Keratinocyte (primary cell): ENCODE measurements at regions not wholly inside any gene's neighbourhood (a gene's known extent, or its start where the extent isn't known, plus 50 kb on each side); places are given as distances from the start of the nearest gene placed in this dataset.
"Not testable (repeated sequence)": the region's sequence is repeated elsewhere in the genome, so short reads cannot be mapped to it uniquely, and the experiment has no call there.

Experiments
- DNase-seq: peaks from one replicate; pipeline ENCODE4 v3.0.0-alpha.2; 2011; ENCODE audit warnings: low read depth, missing footprints, low spot score
- FAIRE-seq: peaks from 2 replicates; lab custom pipeline; 2011; peaks lifted over from hg19 to GRCh38; lab: Jason Lieb, UNC
- H2AFZ ChIP-seq: 2 replicates; pipeline ENCODE4 v1.6.0; 2012; ENCODE audit warnings: low read length, control low read depth, inconsistent platforms; ENCODE audit not compliant: control insufficient read depth
- H3K27ac ChIP-seq: 2 replicates; pipeline ENCODE4 v1.5.1; 2011; ENCODE audit warnings: low read length; ENCODE audit not compliant: control insufficient read depth, insufficient read depth
- H3K27me3 ChIP-seq: 3 replicates; pipeline ENCODE4 v1.6.0; 2011; ENCODE audit warnings: low read length; ENCODE audit not compliant: control insufficient read depth, insufficient read depth; ENCODE audit errors: extremely low read depth
- H3K36me3 ChIP-seq, 2 experiments: 2 replicates in 1 of 2; 3 replicates in 1 of 2; pipeline ENCODE4 v1.5.1; 2011; ENCODE audit warnings: low read length in 2 of 2, mild to moderate bottlenecking in 1 of 2; ENCODE audit not compliant: control insufficient read depth in 2 of 2, insufficient read depth in 2 of 2; ENCODE audit errors: extremely low read depth in 1 of 2
- H3K4me1 ChIP-seq: 3 replicates; pipeline ENCODE4 v1.5.1; 2011; ENCODE audit warnings: low read length; ENCODE audit not compliant: control insufficient read depth, insufficient read depth; ENCODE audit errors: extremely low read depth
- H3K4me2 ChIP-seq: 3 replicates; pipeline ENCODE4 v1.6.0; 2011; ENCODE audit warnings: low read depth, low read length; ENCODE audit not compliant: control insufficient read depth, insufficient read depth; ENCODE audit errors: extremely low read depth
- H3K4me3 ChIP-seq, 3 experiments: fragments of 200-600 bp in 1 of 3; sonication (generic) in 1 of 3; 2 replicates in 2 of 3; 3 replicates in 1 of 3; pipeline ENCODE4 v1.5.1; 2011 to 2016; ENCODE audit warnings: low read length in 3 of 3, mild to moderate bottlenecking in 3 of 3, control low read depth in 2 of 3, inconsistent platforms in 1 of 3, low read depth in 1 of 3, mixed read lengths in 1 of 3, mixed run types in 1 of 3, moderate library complexity in 1 of 3; ENCODE audit not compliant: control insufficient read depth in 2 of 3, insufficient read depth in 2 of 3; ENCODE audit errors: extremely low read depth in 1 of 3
- H3K79me2 ChIP-seq: 2 replicates; pipeline ENCODE4 v1.6.0; 2012; ENCODE audit warnings: low read length; ENCODE audit not compliant: control insufficient read depth, insufficient read depth
- H3K9ac ChIP-seq: 3 replicates; pipeline ENCODE4 v1.6.0; 2011; ENCODE audit warnings: low read length; ENCODE audit not compliant: control insufficient read depth, insufficient read depth; ENCODE audit errors: extremely low read depth
- H3K9me1 ChIP-seq: 3 replicates; pipeline ENCODE4 v1.6.0; 2011; ENCODE audit warnings: low read length; ENCODE audit not compliant: control insufficient read depth, insufficient read depth; ENCODE audit errors: extremely low read depth
- H3K9me3 ChIP-seq: 2 replicates; pipeline ENCODE4 v1.5.1; 2012; ENCODE audit warnings: low read depth, low read length; ENCODE audit not compliant: control insufficient read depth
- H4K20me1 ChIP-seq: 3 replicates; pipeline ENCODE4 v1.6.0; 2011; ENCODE audit warnings: low read length; ENCODE audit not compliant: control insufficient read depth, insufficient read depth; ENCODE audit errors: extremely low read depth
- CTCF ChIP-seq, 3 experiments: IDR thresholded peaks in 1 of 3; conservative IDR thresholded peaks in 1 of 3; optimal IDR thresholded peaks in 1 of 3; 2 replicates in 2 of 3; 3 replicates in 1 of 3; pipeline versions ENCODE3 to v1.5.1; 2011; ENCODE audit warnings: low read length in 3 of 3, mild to moderate bottlenecking in 3 of 3, moderate library complexity in 2 of 3, control low read depth in 1 of 3, inconsistent platforms in 1 of 3; ENCODE audit not compliant: insufficient read depth in 2 of 3; ENCODE audit errors: extremely low read depth in 1 of 3
- EZH2 ChIP-seq: IDR thresholded peaks from one replicate; pipeline ENCODE4 v1.6.1; 2012; ENCODE audit warnings: inconsistent platforms, mild to moderate bottlenecking, low read length, moderate library complexity
- dilution Hi-C: fragments of 300-500 bp; cut with MboI; formaldehyde crosslinking; loops from one replicate; pipeline ENCODE4 v1.7.0; 2020; ENCODE audit warnings: low sequenced_read_pairs; ENCODE audit not compliant: extremely low pct_ligation_motif_present

GRCh38 chr14:83977583-83977982 lies 1552.4 kb upstream of the FLRT2 start:
- no peak for TF ChIP-seq EZH2
- Histone ChIP-seq H3K9me1 (no peaks in the 10 kb centered on the region), H3K79me2 (no peaks in the 10 kb centered on the region), H2AFZ (no peak overlapping the region), H3K36me3 (no peaks in the 10 kb centered on the region), H3K4me3 (no peak overlapping the region), H4K20me1 (no peaks in the 10 kb centered on the region), H3K4me1 (no peaks in the 10 kb centered on the region), H3K27ac (no peak overlapping the region), H3K4me2 (no peak overlapping the region), H3K9me3 (no peaks in the 10 kb centered on the region), H3K27me3 (no peaks in the 10 kb centered on the region), H3K9ac (no peak overlapping the region)
- DNase-seq (no peak), FAIRE-seq (no peak)
- dilution Hi-C loops: no loop called here

- FAIRE-seq, H3K4me1 ChIP-seq, H3K9me1 ChIP-seq, H3K4me2 ChIP-seq, H3K36me3 ChIP-seq, H3K27ac ChIP-seq, DNase-seq, H3K9me3 ChIP-seq, H4K20me1 ChIP-seq, H3K4me3 ChIP-seq, H2AFZ ChIP-seq, dilution Hi-C loops, H3K9ac ChIP-seq, H3K27me3 ChIP-seq, H3K79me2 ChIP-seq: not testable (repeated sequence)
Measured at GRCh38 chr14:83981676-83982258, 1548.2 kb upstream of the FLRT2 start.

- Histone ChIP-seq H3K27ac (no peak overlapping the region), H4K20me1 (no peaks in the 10 kb centered on the region), H2AFZ (no peak overlapping the region), H3K4me1 (no peaks in the 10 kb centered on the region), H3K4me2 (no peak overlapping the region), H3K79me2 (no peaks in the 10 kb centered on the region), H3K9me1 (no peaks in the 10 kb centered on the region), H3K27me3 (no peaks in the 10 kb centered on the region), H3K9ac (no peak overlapping the region), H3K9me3 (no peaks in the 10 kb centered on the region), H3K36me3 (no peaks in the 10 kb centered on the region), H3K4me3 (no peak overlapping the region)
- TF ChIP-seq EZH2: no peak
- TF ChIP-seq CTCF (optimal IDR thresholded peaks at IDR 0.05 in 1 of 3, IDR thresholded peaks at IDR 0.05 in 1 of 3, conservative IDR thresholded peaks at IDR 0.05 in 1 of 3; ENCODE audit: extremely low read depth in 1 of 3, insufficient read depth in 2 of 3, low read length in 3 of 3): peak in 1 of 3 experiments; percentile 29
- dilution Hi-C loops: no loop called here
- DNase-seq (no peak), FAIRE-seq (no peak)
Measured at GRCh38 chr14:83988275-83988674, 1541.7 kb upstream of the FLRT2 start.
